Mesendoderm (in vitro differentiated cells): ENCODE measurements at regions not wholly inside any gene's neighbourhood (a gene's known extent, or its start where the extent isn't known, plus 50 kb on each side); places are given as distances from the start of the nearest gene placed in this dataset.

Source experiments
- DNase-seq: peaks from one replicate; pipeline ENCODE4 v3.0.0; 2013
- H2AK5ac ChIP-seq: 2 replicates; pipeline ENCODE4 v1.6.1; 2013; ENCODE audit warnings: low read length, inconsistent platforms
- H2BK120ac ChIP-seq: 2 replicates; pipeline ENCODE4 v1.6.1; 2013; ENCODE audit warnings: low read depth, mild to moderate bottlenecking, low read length, moderate library complexity, mixed read lengths
- H2BK15ac ChIP-seq: replicated peaks from 2 replicates; pipeline ENCODE4 v1.6.1; 2013; ENCODE audit warnings: low read depth, mild to moderate bottlenecking, moderate library complexity
- H2BK5ac ChIP-seq: 2 replicates; pipeline ENCODE4 v1.6.1; 2013; ENCODE audit warnings: low read length, inconsistent platforms
- H3K18ac ChIP-seq: 2 replicates; pipeline ENCODE4 v1.6.1; 2013; ENCODE audit warnings: mild to moderate bottlenecking, low read length, mixed read lengths
- H3K23ac ChIP-seq: one replicate; pipeline ENCODE4 v1.6.1; 2013; ENCODE audit warnings: low read length
- H3K27ac ChIP-seq: 2 replicates; pipeline ENCODE4 v1.5.1; 2013; ENCODE audit warnings: low read depth, mild to moderate bottlenecking, inconsistent platforms, low read length, moderate library complexity
- H3K27me3 ChIP-seq: 2 replicates; pipeline ENCODE4 v1.6.1; 2013; ENCODE audit warnings: low read length, control low read depth, mild to moderate bottlenecking, inconsistent platforms; ENCODE audit not compliant: insufficient read depth, poor library complexity
- H3K36me3 ChIP-seq: 2 replicates; pipeline ENCODE4 v1.6.1; 2013; ENCODE audit warnings: low read length, inconsistent platforms; ENCODE audit not compliant: control insufficient read depth, insufficient read depth
- H3K4ac ChIP-seq: one replicate; pipeline ENCODE4 v1.6.1; 2013; ENCODE audit warnings: low read depth, mild to moderate bottlenecking, low read length, moderate library complexity
- H3K4me1 ChIP-seq: 2 replicates; pipeline ENCODE4 v1.6.1; 2013; ENCODE audit warnings: low read depth, low read length, inconsistent platforms; ENCODE audit not compliant: control insufficient read depth
- H3K4me2 ChIP-seq: 2 replicates; pipeline ENCODE4 v1.6.1; 2013; ENCODE audit warnings: low read length
- H3K4me3 ChIP-seq: 2 replicates; pipeline ENCODE4 v1.5.1; 2013; ENCODE audit warnings: mild to moderate bottlenecking, low read length
- H3K56ac ChIP-seq: one replicate; pipeline ENCODE4 v1.6.1; 2013; ENCODE audit warnings: low read length
- H3K79me1 ChIP-seq: 2 replicates; pipeline ENCODE4 v1.6.1; 2013; ENCODE audit warnings: low read length, inconsistent platforms
- H3K79me2 ChIP-seq: 2 replicates; pipeline ENCODE4 v1.6.1; 2013; ENCODE audit warnings: mild to moderate bottlenecking, low read length; ENCODE audit not compliant: control insufficient read depth, insufficient read depth
- H3K9ac ChIP-seq: 2 replicates; pipeline ENCODE4 v1.6.1; 2013; ENCODE audit warnings: low read length, inconsistent platforms
- H4K5ac ChIP-seq: one replicate; pipeline ENCODE4 v1.6.1; 2013; ENCODE audit warnings: low read length
- H4K8ac ChIP-seq: one replicate; pipeline ENCODE4 v1.6.1; 2013; ENCODE audit warnings: low read depth, mild to moderate bottlenecking, control low read depth, low read length, moderate library complexity
- WGBS: extraction: QIAGEN DNeasy Blood & Tissue Kit; methylation state at CpG from one replicate; pipeline ENCODE4 v1.1.7; 2013; ENCODE audit warnings: low lambda C conversion rate, missing lambda C conversion rate; ENCODE audit not compliant: insufficient coverage; ENCODE audit errors: extremely low coverage; 5-methylcytosine and 5-hydroxymethylcytosine counted together

DNA sequence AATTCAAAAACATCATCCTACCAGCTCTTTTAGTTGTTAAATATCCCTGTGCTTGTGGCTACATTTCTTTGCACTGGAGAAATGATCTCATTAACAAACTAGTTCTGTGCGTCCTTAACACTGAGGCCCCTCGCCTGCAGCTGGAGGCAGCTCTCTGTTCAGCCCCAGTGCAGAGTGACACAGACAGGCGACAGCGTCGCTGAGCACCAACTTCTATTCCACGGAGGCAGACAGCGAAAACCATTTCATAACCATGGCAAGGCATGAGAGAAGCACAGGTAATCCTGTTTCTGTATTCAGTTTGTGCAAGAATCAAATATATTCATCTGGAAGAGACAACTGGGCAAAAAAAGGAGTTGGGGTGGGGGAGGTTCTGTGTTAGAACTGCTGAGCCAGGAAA, 530.7 kb downstream of the ZIC1 start:
- no peak overlapping the region for H2BK120ac ChIP-seq
- H3K79me2 ChIP-seq = no peaks in the 10 kb centered on the region
- DNase-seq = no peak
- no peak overlapping the region for H3K56ac ChIP-seq
- no peaks in the 10 kb centered on the region for H3K36me3 ChIP-seq
- H3K4ac ChIP-seq = no peak overlapping the region
- no peak overlapping the region for H4K5ac ChIP-seq
- H3K4me3 ChIP-seq = no peak overlapping the region
- no CpG with 5 or more reads among the region's 7 CpGs for WGBS
- no peak overlapping the region for H3K27ac ChIP-seq
- no peak overlapping the region for H2BK15ac ChIP-seq
- no peak overlapping the region for H3K4me2 ChIP-seq
- peak overlapping the region; percentile 35 for H3K23ac ChIP-seq
- H2BK5ac ChIP-seq = no peak overlapping the region
- no peaks in the 10 kb centered on the region for H3K27me3 ChIP-seq
- H4K8ac ChIP-seq = no peak overlapping the region
- H3K9ac ChIP-seq = no peak overlapping the region
- no peak overlapping the region for H2AK5ac ChIP-seq
- H3K79me1 ChIP-seq = no peaks in the 10 kb centered on the region
- H3K4me1 ChIP-seq = no peaks in the 10 kb centered on the region
- H3K18ac ChIP-seq = no peak overlapping the region

- H2BK15ac ChIP-seq = no peak overlapping the region
- no peak overlapping the region for H3K9ac ChIP-seq
- no peak for DNase-seq
- H3K27me3 ChIP-seq = no peaks in the 10 kb centered on the region
- no peak overlapping the region for H3K4me2 ChIP-seq
- H3K56ac ChIP-seq = no peak overlapping the region
- no peak overlapping the region for H4K8ac ChIP-seq
- no peak overlapping the region for H4K5ac ChIP-seq
- no peak overlapping the region for H2BK5ac ChIP-seq
- H3K79me1 ChIP-seq = no peaks in the 10 kb centered on the region
- no peak overlapping the region for H3K18ac ChIP-seq
- H3K79me2 ChIP-seq = no peaks in the 10 kb centered on the region
- no peak overlapping the region for H3K4me3 ChIP-seq
- H3K4me1 ChIP-seq = no peaks in the 10 kb centered on the region
- no peak overlapping the region for H2BK120ac ChIP-seq
- no CpG with 5 or more reads among the region's 3 CpGs for WGBS
- H2AK5ac ChIP-seq = no peak overlapping the region
- H3K36me3 ChIP-seq = no peaks in the 10 kb centered on the region
- H3K23ac ChIP-seq = no peak overlapping the region
- H3K4ac ChIP-seq = no peak overlapping the region
- no peak overlapping the region for H3K27ac ChIP-seq
Measured at GRCh38 chr3:147940405-147941193, 531.4 kb downstream of the ZIC1 start.

DNA sequence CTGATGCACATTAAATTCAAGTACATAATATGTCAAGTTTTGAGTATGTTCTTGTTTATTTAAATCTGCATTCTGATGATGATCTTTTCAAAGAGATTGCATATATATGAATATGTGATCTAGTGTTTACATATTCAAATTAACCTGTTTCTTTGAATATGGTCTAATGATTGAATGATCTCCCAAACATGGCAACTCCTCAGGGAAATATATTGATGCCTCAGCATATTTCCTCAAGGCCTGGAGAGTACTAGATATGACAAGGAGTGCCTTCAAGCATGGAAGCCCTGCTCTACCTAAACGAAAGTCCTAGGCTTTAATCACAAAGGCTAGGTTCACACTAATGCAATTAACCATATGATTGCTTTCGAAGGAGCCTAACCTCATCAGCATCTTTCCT, 532.8 kb downstream of the ZIC1 start:
- Histone ChIP-seq H3K27me3 (no peaks in the 10 kb centered on the region), H3K4me1 (no peaks in the 10 kb centered on the region), H2BK5ac (no peak overlapping the region), H3K18ac (no peak overlapping the region), H3K79me1 (no peaks in the 10 kb centered on the region), H3K36me3 (no peaks in the 10 kb centered on the region), H2BK15ac (no peak overlapping the region), H3K4me3 (no peak overlapping the region), H3K79me2 (no peaks in the 10 kb centered on the region), H3K9ac (no peak overlapping the region), H4K8ac (no peak overlapping the region), H3K23ac (no peak overlapping the region), H2BK120ac (no peak overlapping the region), H3K4ac (no peak overlapping the region), H3K56ac (no peak overlapping the region), H3K4me2 (no peak overlapping the region), H2AK5ac (no peak overlapping the region), H4K5ac (no peak overlapping the region), H3K27ac (no peak overlapping the region)
- WGBS = no CpG with 5 or more reads among the region's 2 CpGs
- no peak for DNase-seq

- H3K27me3 ChIP-seq = no peaks in the 10 kb centered on the region
- no peak overlapping the region for H3K4ac ChIP-seq
- no peak overlapping the region for H2BK5ac ChIP-seq
- no peak overlapping the region for H3K23ac ChIP-seq
- H4K8ac ChIP-seq = no peak overlapping the region
- H3K4me2 ChIP-seq = no peak overlapping the region
- no peak overlapping the region for H3K9ac ChIP-seq
- DNase-seq = peak; percentile 57
- no peak overlapping the region for H2BK15ac ChIP-seq
- no peak overlapping the region for H3K4me3 ChIP-seq
- WGBS = no CpG with 5 or more reads among the region's 2 CpGs
- H3K79me2 ChIP-seq = no peaks in the 10 kb centered on the region
- no peaks in the 10 kb centered on the region for H3K36me3 ChIP-seq
- H3K79me1 ChIP-seq = no peaks in the 10 kb centered on the region
- H3K4me1 ChIP-seq = no peaks in the 10 kb centered on the region
- no peak overlapping the region for H3K27ac ChIP-seq
- H3K56ac ChIP-seq = no peak overlapping the region
- H4K5ac ChIP-seq = no peak overlapping the region
- H2AK5ac ChIP-seq = no peak overlapping the region
- H2BK120ac ChIP-seq = no peak overlapping the region
- H3K18ac ChIP-seq = no peak overlapping the region
Measured at GRCh38 chr3:147943265-147943945, 534.2 kb downstream of the ZIC1 start.

- no peak overlapping the region for H3K4me3 ChIP-seq
Measured at GRCh38 chr3:147945968-147946519, 536.9 kb downstream of the ZIC1 start.

More at GRCh38 chr3:147945968-147946519, 536.9 kb downstream of the ZIC1 start:
- DNase-seq = peak; percentile 57
- no peaks in the 10 kb centered on the region for H3K79me1 ChIP-seq
- H3K4me1 ChIP-seq = no peaks in the 10 kb centered on the region
- no peak overlapping the region for H3K27ac ChIP-seq
- peak overlapping the region; percentile 68 for H3K18ac ChIP-seq
- H3K79me2 ChIP-seq = no peaks in the 10 kb centered on the region
- H3K36me3 ChIP-seq = no peaks in the 10 kb centered on the region
- H2BK5ac ChIP-seq = no peak overlapping the region
- no peak overlapping the region for H2BK15ac ChIP-seq
- no peak overlapping the region for H3K23ac ChIP-seq
- no peak overlapping the region for H2AK5ac ChIP-seq
- no peak overlapping the region for H3K4me2 ChIP-seq
- no peak overlapping the region for H3K4ac ChIP-seq
- H3K27me3 ChIP-seq = no peaks in the 10 kb centered on the region
- H3K9ac ChIP-seq = no peak overlapping the region
- H4K8ac ChIP-seq = no peak overlapping the region
- no peak overlapping the region for H2BK120ac ChIP-seq
- H3K56ac ChIP-seq = no peak overlapping the region
- H4K5ac ChIP-seq = no peak overlapping the region
- no CpG with 5 or more reads among the region's 4 CpGs for WGBS
